IMR-90 (cell line): ENCODE measurements at regions not wholly inside any gene's neighbourhood (a gene's known extent, or its start where the extent isn't known, plus 50 kb on each side); places are given as distances from the start of the nearest gene placed in this dataset.

Experiments
- ATAC-seq: fragments of 200-7000 bp; cut with Tn5 transposase; 2 replicates; pipeline ENCODE4 v1.9.1; 2020; ENCODE audit warnings: low read depth, mild to moderate bottlenecking, moderate library complexity
- BruUV-seq: library from RNA; stranded (reverse); fragments of 400-500 nt; replicated peaks from 2 replicates; lab custom pipeline; 2021; lab: Mats Ljungman, UMichigan
- CTCF ChIA-PET: fragments of 300-600 bp; formaldehyde crosslinking; extraction: SDS; loops from one replicate; lab custom pipeline; 2021; ENCODE audit warnings: antibody characterized with exemption; lab: Yijun Ruan, JAX
- POLR2A ChIA-PET: fragments of 300-600 bp; sonication (Branson Sonifier 250); formaldehyde crosslinking; loops from one replicate; lab custom pipeline; 2022; ENCODE audit warnings: antibody characterized with exemption; ENCODE audit not compliant: unreplicated experiment; lab: Charles Lee
- DNase-seq: peaks from one replicate; pipeline ENCODE4 v3.0.0; 2013
- H2AFZ ChIP-seq: replicated peaks from 2 replicates; pipeline ENCODE3; 2013; ENCODE audit warnings: low read length, mild to moderate bottlenecking; ENCODE audit not compliant: poor library complexity
- H2AK5ac ChIP-seq: 2 replicates; pipeline ENCODE4 v1.6.1; 2013; ENCODE audit warnings: low read depth, low read length, inconsistent platforms
- H2AK9ac ChIP-seq: replicated peaks from 2 replicates; pipeline ENCODE3; 2013; ENCODE audit warnings: mild to moderate bottlenecking, low read depth, low read length, moderate library complexity; ENCODE audit not compliant: poor library complexity
- H2BK120ac ChIP-seq: 2 replicates; pipeline ENCODE4 v1.6.1; 2013; ENCODE audit warnings: low read depth, low read length, inconsistent platforms
- H2BK15ac ChIP-seq: 3 replicates; pipeline ENCODE4 v1.6.1; 2013; ENCODE audit warnings: low read depth, low read length, inconsistent platforms
- H2BK20ac ChIP-seq: 2 replicates; pipeline ENCODE4 v1.6.1; 2013; ENCODE audit warnings: low read depth, mild to moderate bottlenecking, inconsistent platforms, low read length, moderate library complexity
- H2BK5ac ChIP-seq: 2 replicates; pipeline ENCODE4 v1.6.1; 2013; ENCODE audit warnings: mild to moderate bottlenecking, low read depth, low read length, inconsistent platforms; ENCODE audit not compliant: poor library complexity, severe bottlenecking
- H3K14ac ChIP-seq: replicated peaks from 2 replicates; pipeline ENCODE4 v1.6.1; 2013; ENCODE audit warnings: low read depth, low read length, inconsistent platforms
- H3K18ac ChIP-seq: 2 replicates; pipeline ENCODE4 v1.6.1; 2013; ENCODE audit warnings: low read depth, low read length, control low read depth
- H3K23ac ChIP-seq: 2 replicates; pipeline ENCODE4 v1.6.1; 2013; ENCODE audit warnings: low read depth, low read length, inconsistent platforms
- H3K27ac ChIP-seq: 2 replicates; pipeline ENCODE4 v1.5.1; 2013; ENCODE audit warnings: mild to moderate bottlenecking, control low read depth, low read length; ENCODE audit not compliant: insufficient read depth
- H3K27me3 ChIP-seq: 2 replicates; pipeline ENCODE4 v1.6.1; 2013; ENCODE audit warnings: low read length; ENCODE audit not compliant: control insufficient read depth, insufficient read depth
- H3K36me3 ChIP-seq: 2 replicates; pipeline ENCODE4 v1.6.1; 2013; ENCODE audit warnings: low read length, mixed read lengths; ENCODE audit not compliant: control insufficient read depth, insufficient read depth
- H3K4ac ChIP-seq: 2 replicates; pipeline ENCODE4 v1.6.1; 2013; ENCODE audit warnings: low read depth, low read length, inconsistent platforms
- H3K4me1 ChIP-seq: 2 replicates; pipeline ENCODE4 v1.6.1; 2013; ENCODE audit warnings: low read length, mixed read lengths; ENCODE audit not compliant: control insufficient read depth, insufficient read depth
- H3K4me2 ChIP-seq: 2 replicates; pipeline ENCODE4 v1.6.1; 2013; ENCODE audit warnings: low read depth, mild to moderate bottlenecking, control low read depth, low read length, moderate library complexity
- H3K4me3 ChIP-seq: 2 replicates; pipeline ENCODE4 v1.5.1; 2013; ENCODE audit warnings: low read depth, mild to moderate bottlenecking, control low read depth, low read length, moderate library complexity; ENCODE audit not compliant: insufficient read depth
- H3K56ac ChIP-seq: 2 replicates; pipeline ENCODE4 v1.6.1; 2013; ENCODE audit warnings: low read length, inconsistent platforms; ENCODE audit not compliant: insufficient read depth; ENCODE audit errors: extremely low read depth
- H3K79me1 ChIP-seq, 2 experiments: 2 replicates each; pipeline ENCODE4 v1.6.1; 2013; ENCODE audit warnings: low read length in 2 of 2, inconsistent platforms in 1 of 2, low read depth in 1 of 2
- H3K9ac ChIP-seq: 2 replicates; pipeline ENCODE4 v1.6.1; 2013; ENCODE audit warnings: low read depth, low read length, control low read depth
- H3K9me1 ChIP-seq: 2 replicates; pipeline ENCODE4 v1.6.1; 2013; ENCODE audit warnings: low read length, inconsistent platforms; ENCODE audit not compliant: insufficient read depth
- H3K9me3 ChIP-seq: 2 replicates; pipeline ENCODE4 v1.6.1; 2013; ENCODE audit warnings: low read length; ENCODE audit not compliant: control insufficient read depth, insufficient read depth
- H4K20me1 ChIP-seq: 2 replicates; pipeline ENCODE4 v1.6.1; 2013; ENCODE audit warnings: low read length, inconsistent platforms; ENCODE audit not compliant: insufficient read depth
- H4K5ac ChIP-seq: 2 replicates; pipeline ENCODE4 v1.6.1; 2013; ENCODE audit warnings: mild to moderate bottlenecking, low read depth, low read length, control low read depth
- H4K8ac ChIP-seq, 2 experiments: 2 replicates each; pipeline ENCODE4 v1.6.1; 2013; ENCODE audit warnings: low read depth in 2 of 2, low read length in 2 of 2, control low read depth in 1 of 2, inconsistent platforms in 1 of 2
- H4K91ac ChIP-seq: 2 replicates; pipeline ENCODE4 v1.6.1; 2013; ENCODE audit warnings: low read depth, low read length, inconsistent platforms; ENCODE audit not compliant: insufficient read depth
- BHLHE40 ChIP-seq: fragments of 150-350 bp; IDR thresholded peaks from 2 replicates; pipeline ENCODE4 v1.6.1; 2016; ENCODE audit warnings: mild to moderate bottlenecking, low read depth, low read length
- CEBPB ChIP-seq: IDR thresholded peaks from 2 replicates; pipeline ENCODE4 v1.6.1; 2012; ENCODE audit warnings: low read depth, low read length, improper control_type of control experiment
- CHD1 ChIP-seq: IDR thresholded peaks from 2 replicates; pipeline ENCODE4 v1.6.1; 2012; ENCODE audit warnings: low read depth, low read length, improper control_type of control experiment
- ELK1 ChIP-seq: fragments of 150-350 bp; IDR thresholded peaks from 2 replicates; pipeline ENCODE4 v1.6.1; 2016; ENCODE audit warnings: low read depth, mild to moderate bottlenecking, low read length, moderate library complexity, borderline replicate concordance
- FOS ChIP-seq: fragments of 150-350 bp; IDR thresholded peaks from 2 replicates; pipeline ENCODE4 v1.6.1; 2016; ENCODE audit warnings: low read depth, low read length
- MAFK ChIP-seq: IDR thresholded peaks from 2 replicates; pipeline ENCODE4 v1.6.1; 2012; ENCODE audit warnings: low read depth, low read length, improper control_type of control experiment
- MAZ ChIP-seq: IDR thresholded peaks from 2 replicates; pipeline ENCODE4 v1.6.1; 2012; ENCODE audit warnings: low read depth, mild to moderate bottlenecking, low read length, improper control_type of control experiment, moderate library complexity, borderline replicate concordance
- MXI1 ChIP-seq: IDR thresholded peaks from 2 replicates; pipeline ENCODE4 v1.6.1; 2012; ENCODE audit warnings: low read depth, mild to moderate bottlenecking, low read length, moderate library complexity, borderline replicate concordance
- NFE2L2 ChIP-seq: fragments of 150-350 bp; IDR thresholded peaks from 2 replicates; pipeline ENCODE4 v1.6.1; 2016; ENCODE audit warnings: low read depth, mild to moderate bottlenecking, low read length
- POLR2A ChIP-seq: IDR thresholded peaks from 2 replicates; pipeline ENCODE4 v1.6.1; 2012; ENCODE audit warnings: mild to moderate bottlenecking, low read depth, low read length
- RAD21 ChIP-seq: IDR thresholded peaks from 2 replicates; pipeline ENCODE4 v1.6.1; 2012; ENCODE audit warnings: low read length, improper control_type of control experiment
- RCOR1 ChIP-seq: IDR thresholded peaks from 2 replicates; pipeline ENCODE4 v1.6.1; 2012; ENCODE audit warnings: mild to moderate bottlenecking, low read length, improper control_type of control experiment; ENCODE audit not compliant: insufficient replicate concordance
- RFX5 ChIP-seq: IDR thresholded peaks from 2 replicates; pipeline ENCODE4 v1.8.0; 2012; ENCODE audit warnings: low read depth, mild to moderate bottlenecking, low read length, moderate library complexity
- SMC3 ChIP-seq: fragments of 150-350 bp; IDR thresholded peaks from 2 replicates; pipeline ENCODE4 v1.6.1; 2016; ENCODE audit warnings: low read depth, mild to moderate bottlenecking, antibody characterized with exemption, low read length, moderate library complexity
- WGBS, 2 experiments: methylation state at CpG; one replicate each; pipeline versions ENCODE4 v1.1.5 to v1.1.7; 2013; ENCODE audit warnings: missing lambda C conversion rate in 2 of 2; ENCODE audit not compliant: insufficient read length in 1 of 2; ENCODE audit errors: extremely low coverage in 2 of 2; 5-methylcytosine and 5-hydroxymethylcytosine counted together
- dilution Hi-C: fragments of 300-500 bp; cut with HindIII; formaldehyde crosslinking; loops from one replicate; pipeline ENCODE4 v1.14.3; 2018; ENCODE audit warnings: low sequenced_read_pairs; ENCODE audit not compliant: unreplicated experiment
- in situ Hi-C: fragments of 300-500 bp; cut with MboI; formaldehyde crosslinking; loops from 3 replicates; pipeline ENCODE4 v1.14.3; 2019; ENCODE audit warnings: low sequenced_read_pairs, inconsistent platforms, mixed read lengths
- intact Hi-C: fragments of 100-400 bp; cut with micrococcal nuclease; formaldehyde crosslinking; loops from 2 replicates; pipeline ENCODE4 v1.10.0; 2022
- TF ChIP-seq, protein P1 (sequence below): fragments of 150-350 bp; IDR thresholded peaks from 2 replicates; pipeline ENCODE4 v1.6.1; 2017; ENCODE audit warnings: mild to moderate bottlenecking, antibody characterized with exemption, low read length, low read depth
- TF ChIP-seq, protein P2 (sequence below): conservative IDR thresholded peaks from 2 replicates; pipeline ENCODE4 v1.5.1; 2012; ENCODE audit warnings: mild to moderate bottlenecking, low read depth, low read length, improper control_type of control experiment

DNA sequence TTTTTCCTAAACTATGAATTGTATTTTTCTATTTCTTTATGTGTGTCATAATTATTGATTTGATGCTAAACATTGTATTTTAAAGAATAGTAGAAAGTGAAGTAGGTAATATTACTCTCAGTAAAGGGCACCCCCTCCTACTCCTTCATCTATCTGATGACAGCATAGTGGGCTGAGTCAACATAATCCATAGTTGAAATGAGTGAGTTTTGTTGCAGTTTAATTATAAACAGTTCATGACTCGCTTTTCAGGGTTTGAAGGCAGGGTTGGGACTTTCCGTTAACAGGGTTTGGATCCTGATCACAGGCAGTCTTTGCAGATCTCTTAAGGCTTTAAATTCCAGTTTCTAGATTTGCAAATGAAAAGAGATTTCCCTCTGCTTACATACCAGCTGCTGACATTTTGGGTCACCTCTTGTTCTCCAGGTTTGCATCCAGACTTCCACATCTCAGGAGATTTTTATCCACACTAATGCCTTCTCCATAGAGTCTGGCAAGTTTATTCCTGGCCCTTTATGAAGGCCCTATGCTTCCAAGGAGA, 54.0 kb upstream of the TACR3 start:
- no peaks in the 10 kb centered on the region for H3K9me1 ChIP-seq
- POLR2A ChIA-PET: no interaction called here
- intact Hi-C loops (no loop called here), in situ Hi-C loops (no loop called here), dilution Hi-C loops (no loop called here)
- no peak overlapping the region for H4K5ac ChIP-seq
- H3K9ac ChIP-seq: no peak overlapping the region
- H2AFZ ChIP-seq: no peak overlapping the region
- no peaks in the 10 kb centered on the region for H3K27me3 ChIP-seq
- no peak for ATAC-seq
- H3K18ac ChIP-seq: no peak overlapping the region
- TF ChIP-seq MXI1 (no peak), BHLHE40 (no peak), SMC3 (no peak), MAZ (no peak), RCOR1 (no peak), RFX5 (no peak), NFE2L2 (no peak), RAD21 (no peak), FOS (no peak), MAFK (no peak), ELK1 (no peak), CEBPB (no peak), POLR2A (no peak), CHD1 (no peak)
- TF ChIP-seq, protein P1, sequence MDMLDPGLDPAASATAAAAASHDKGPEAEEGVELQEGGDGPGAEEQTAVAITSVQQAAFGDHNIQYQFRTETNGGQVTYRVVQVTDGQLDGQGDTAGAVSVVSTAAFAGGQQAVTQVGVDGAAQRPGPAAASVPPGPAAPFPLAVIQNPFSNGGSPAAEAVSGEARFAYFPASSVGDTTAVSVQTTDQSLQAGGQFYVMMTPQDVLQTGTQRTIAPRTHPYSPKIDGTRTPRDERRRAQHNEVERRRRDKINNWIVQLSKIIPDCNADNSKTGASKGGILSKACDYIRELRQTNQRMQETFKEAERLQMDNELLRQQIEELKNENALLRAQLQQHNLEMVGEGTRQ: no peak
- TF ChIP-seq, protein P2, sequence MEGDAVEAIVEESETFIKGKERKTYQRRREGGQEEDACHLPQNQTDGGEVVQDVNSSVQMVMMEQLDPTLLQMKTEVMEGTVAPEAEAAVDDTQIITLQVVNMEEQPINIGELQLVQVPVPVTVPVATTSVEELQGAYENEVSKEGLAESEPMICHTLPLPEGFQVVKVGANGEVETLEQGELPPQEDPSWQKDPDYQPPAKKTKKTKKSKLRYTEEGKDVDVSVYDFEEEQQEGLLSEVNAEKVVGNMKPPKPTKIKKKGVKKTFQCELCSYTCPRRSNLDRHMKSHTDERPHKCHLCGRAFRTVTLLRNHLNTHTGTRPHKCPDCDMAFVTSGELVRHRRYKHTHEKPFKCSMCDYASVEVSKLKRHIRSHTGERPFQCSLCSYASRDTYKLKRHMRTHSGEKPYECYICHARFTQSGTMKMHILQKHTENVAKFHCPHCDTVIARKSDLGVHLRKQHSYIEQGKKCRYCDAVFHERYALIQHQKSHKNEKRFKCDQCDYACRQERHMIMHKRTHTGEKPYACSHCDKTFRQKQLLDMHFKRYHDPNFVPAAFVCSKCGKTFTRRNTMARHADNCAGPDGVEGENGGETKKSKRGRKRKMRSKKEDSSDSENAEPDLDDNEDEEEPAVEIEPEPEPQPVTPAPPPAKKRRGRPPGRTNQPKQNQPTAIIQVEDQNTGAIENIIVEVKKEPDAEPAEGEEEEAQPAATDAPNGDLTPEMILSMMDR: no peak
- H3K79me1 ChIP-seq: no peaks in the 10 kb centered on the region
- no peaks in the 10 kb centered on the region for H3K4me1 ChIP-seq
- H3K4me3 ChIP-seq: no peak overlapping the region
- H3K23ac ChIP-seq: no peak overlapping the region
- no CpG with 5 or more reads among the region's 2 CpGs for WGBS, 2 experiments
- no TSS peak for BruUV-seq
- no peak for DNase-seq
- no peaks in the 10 kb centered on the region for H3K36me3 ChIP-seq
- H2BK15ac ChIP-seq: no peak overlapping the region
- H3K56ac ChIP-seq: no peak overlapping the region
- no peak overlapping the region for H2BK120ac ChIP-seq
- no peak overlapping the region for H3K4ac ChIP-seq
- no peak overlapping the region for H3K14ac ChIP-seq
- no peak overlapping the region for H3K27ac ChIP-seq
- H4K8ac ChIP-seq: no peak overlapping the region
- no peak overlapping the region for H3K4me2 ChIP-seq
- no peaks in the 10 kb centered on the region for H4K20me1 ChIP-seq
- no peak overlapping the region for H2AK9ac ChIP-seq
- no peak overlapping the region for H4K91ac ChIP-seq
- H2AK5ac ChIP-seq: no peak overlapping the region
- peaks cover 6% of the 10 kb centered on the region; the same call in 1 of the 2 replicates for H3K9me3 ChIP-seq
- H2BK5ac ChIP-seq: no peak overlapping the region
- no peak overlapping the region for H2BK20ac ChIP-seq
- CTCF ChIA-PET: no interaction called here
